ENCODE measurements at regions not wholly inside any gene's neighbourhood (a gene's known extent, or its start where the extent isn't known, plus 50 kb on each side); places are given as distances from the start of the nearest gene placed in this dataset. TPM values are rescaled to one million over a fixed set of nuclear protein-coding genes. Genes with fewer than 3 reads are reported as not detected.

DNA sequence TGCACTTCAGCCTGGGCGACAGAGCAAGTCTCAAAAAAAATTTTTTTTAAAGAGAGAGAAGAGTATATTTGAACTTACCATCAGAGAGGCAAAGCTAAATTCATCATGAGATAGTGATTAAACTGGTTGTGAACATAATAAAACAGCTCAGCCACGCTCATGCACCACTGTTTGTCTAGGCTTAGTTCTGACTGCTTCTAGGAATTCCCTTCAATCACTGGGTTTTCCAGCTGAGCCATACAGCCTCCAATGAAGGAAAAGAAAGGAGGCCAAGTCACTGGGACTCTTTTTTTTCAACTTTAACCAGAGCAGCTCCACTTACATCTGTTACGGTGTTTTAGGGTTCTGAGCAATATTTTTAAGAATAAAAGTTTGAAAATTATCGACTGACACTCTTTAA is 50.4 kb upstream of the HNRNPU start:
- DNase-seq (ENCODE audit: low read depth, low spot score), result no peak
- no peaks in the 10 kb centered on the region for H3K27me3 ChIP-seq (ENCODE audit: control insufficient read depth, insufficient read depth, low read length)
- no peaks in the 10 kb centered on the region for H3K9me3 ChIP-seq (ENCODE audit: control insufficient read depth, insufficient read depth, low read length)
- POLR2A ChIA-PET, result no interaction called here
- TF ChIP-seq, protein P1, sequence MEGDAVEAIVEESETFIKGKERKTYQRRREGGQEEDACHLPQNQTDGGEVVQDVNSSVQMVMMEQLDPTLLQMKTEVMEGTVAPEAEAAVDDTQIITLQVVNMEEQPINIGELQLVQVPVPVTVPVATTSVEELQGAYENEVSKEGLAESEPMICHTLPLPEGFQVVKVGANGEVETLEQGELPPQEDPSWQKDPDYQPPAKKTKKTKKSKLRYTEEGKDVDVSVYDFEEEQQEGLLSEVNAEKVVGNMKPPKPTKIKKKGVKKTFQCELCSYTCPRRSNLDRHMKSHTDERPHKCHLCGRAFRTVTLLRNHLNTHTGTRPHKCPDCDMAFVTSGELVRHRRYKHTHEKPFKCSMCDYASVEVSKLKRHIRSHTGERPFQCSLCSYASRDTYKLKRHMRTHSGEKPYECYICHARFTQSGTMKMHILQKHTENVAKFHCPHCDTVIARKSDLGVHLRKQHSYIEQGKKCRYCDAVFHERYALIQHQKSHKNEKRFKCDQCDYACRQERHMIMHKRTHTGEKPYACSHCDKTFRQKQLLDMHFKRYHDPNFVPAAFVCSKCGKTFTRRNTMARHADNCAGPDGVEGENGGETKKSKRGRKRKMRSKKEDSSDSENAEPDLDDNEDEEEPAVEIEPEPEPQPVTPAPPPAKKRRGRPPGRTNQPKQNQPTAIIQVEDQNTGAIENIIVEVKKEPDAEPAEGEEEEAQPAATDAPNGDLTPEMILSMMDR (IDR thresholded peaks at IDR 0.05; ENCODE audit: low read depth, low read length), result no peak
- no peak overlapping the region for H3K4me3 ChIP-seq (ENCODE audit: low read depth, low read length)
- CTCF ChIA-PET, result no interaction called here
- H3K27ac ChIP-seq (ENCODE audit: low read depth, low read length), result no peak overlapping the region

Small RNAs in the stretch of these regions (small RNA-seq; reads per million reads assigned to genes)
- gene RNU6-1089P (ENCODE audit: insufficient read length, low read depth), result not detected
- not detected for gene RNU6-947P (ENCODE audit: insufficient read length, low read depth)
- not detected for gene RNU6-999P (ENCODE audit: insufficient read length, low read depth)

Measured in AG04450 (cell line).